GM06990 (cell line): ENCODE measurements at regions not wholly inside any gene's neighbourhood (a gene's known extent, or its start where the extent isn't known, plus 50 kb on each side); places are given as distances from the start of the nearest gene placed in this dataset.

Source experiments
- DNase-seq: peaks from one replicate; pipeline ENCODE4 v3.0.0-alpha.2; 2011; ENCODE audit not compliant: insufficient read length; ENCODE audit errors: extremely low read depth
- H3K27me3 ChIP-seq: replicated peaks from 2 replicates; pipeline ENCODE4 v1.6.0; 2011; ENCODE audit warnings: low read length; ENCODE audit not compliant: control insufficient read depth, insufficient read depth
- H3K36me3 ChIP-seq: 2 replicates; pipeline ENCODE4 v1.5.1; 2011; ENCODE audit warnings: low read length; ENCODE audit not compliant: control insufficient read depth, insufficient read depth
- H3K4me3 ChIP-seq: replicated peaks from 2 replicates; pipeline ENCODE4 v1.5.1; 2011; ENCODE audit warnings: low read depth, mild to moderate bottlenecking, control low read depth, low read length
- CTCF ChIP-seq: IDR thresholded peaks from 2 replicates; pipeline ENCODE4 v1.5.1; 2011; ENCODE audit warnings: low read length, control low read depth, mild to moderate bottlenecking, inconsistent platforms; ENCODE audit not compliant: insufficient read depth, poor library complexity, severe bottlenecking

GRCh38 chr3:148629006-148629405 is 68.7 kb upstream of the AGTR1 start:
- H3K27me3 ChIP-seq: no peaks in the 10 kb centered on the region
- no peak overlapping the region for H3K4me3 ChIP-seq
- no peak for TF ChIP-seq CTCF
- H3K36me3 ChIP-seq: no peaks in the 10 kb centered on the region
- no peak for DNase-seq

- no peak for DNase-seq
- H3K27me3 ChIP-seq: no peaks in the 10 kb centered on the region
- no peak for TF ChIP-seq CTCF
- H3K4me3 ChIP-seq: no peak overlapping the region
- H3K36me3 ChIP-seq: no peaks in the 10 kb centered on the region
Observed at GRCh38 chr3:148631124-148631903, 66.4 kb upstream of the AGTR1 start.

- no peak overlapping the region for H3K4me3 ChIP-seq
- DNase-seq: no peak
- H3K27me3 ChIP-seq: no peaks in the 10 kb centered on the region; the same call in 1 of the 2 replicates
- H3K36me3 ChIP-seq: no peaks in the 10 kb centered on the region
- TF ChIP-seq CTCF: no peak
Observed at GRCh38 chr3:148641722-148642121, 56.0 kb upstream of the AGTR1 start.

GRCh38 chr3:148642214-148642613 is 55.5 kb upstream of the AGTR1 start:
- Histone ChIP-seq H3K36me3 (no peaks in the 10 kb centered on the region), H3K4me3 (no peak overlapping the region), H3K27me3 (no peaks in the 10 kb centered on the region; the same call in 1 of the 2 replicates)
- DNase-seq: no peak
- no peak for TF ChIP-seq CTCF

- Histone ChIP-seq H3K27me3 (no peaks in the 10 kb centered on the region; the same call in 1 of the 2 replicates), H3K36me3 (no peaks in the 10 kb centered on the region), H3K4me3 (no peak overlapping the region)
- no peak for TF ChIP-seq CTCF
- DNase-seq: no peak
Observed at GRCh38 chr3:148642616-148643015, 55.1 kb upstream of the AGTR1 start.
